ENCODE measurements at regions not wholly inside any gene's neighbourhood (a gene's known extent, or its start where the extent isn't known, plus 50 kb on each side); places are given as distances from the start of the nearest gene placed in this dataset.

GRCh38 chr1:218896202-218896601, 277.5 kb upstream of the LYPLAL1 start:
- no peak overlapping the region for H3K27ac ChIP-seq (ENCODE audit: insufficient read depth, low read length)
- H3K4me2 ChIP-seq (ENCODE audit: extremely low read depth, insufficient read depth, low read length), result no peak overlapping the region
- no peaks in the 10 kb centered on the region for H3K4me1 ChIP-seq (ENCODE audit: control insufficient read depth, extremely low read depth, insufficient read depth, low read length)
- H3K9me3 ChIP-seq (ENCODE audit: control insufficient read depth, insufficient read depth, low read depth, low read length), result no peaks in the 10 kb centered on the region
- H3K27me3 ChIP-seq (ENCODE audit: control insufficient read depth, insufficient read depth, low read length), result no peaks in the 10 kb centered on the region
- H3K36me3 ChIP-seq (ENCODE audit: control insufficient read depth, insufficient read depth, low read length), result no peaks in the 10 kb centered on the region
- DNase-seq (ENCODE audit: low read depth in 2 of 2), result no peak
- H4K20me1 ChIP-seq (ENCODE audit: control insufficient read depth, extremely low read depth, insufficient read depth, low read length), result no peaks in the 10 kb centered on the region
- no peak overlapping the region for H3K9ac ChIP-seq (ENCODE audit: insufficient read depth, low read length)
- H3K79me2 ChIP-seq (ENCODE audit: control insufficient read depth, insufficient read depth, low read length), result no peaks in the 10 kb centered on the region
- no peak for TF ChIP-seq EZH2 (IDR thresholded peaks at IDR 0.05; ENCODE audit: low read length, missing control alignments)
- H3K4me3 ChIP-seq (replicated peaks in 1 of 4; ENCODE audit: control extremely low read depth in 1 of 4, insufficient read depth in 1 of 4, low read depth in 3 of 4, low read length in 4 of 4), result no peak overlapping the region
- no peak overlapping the region for H2AFZ ChIP-seq (ENCODE audit: low read length)

GRCh38 chr1:218898921-218899320, 274.8 kb upstream of the LYPLAL1 start:
- Histone ChIP-seq H3K27me3 (ENCODE audit: control insufficient read depth, insufficient read depth, low read length) (no peaks in the 10 kb centered on the region), H3K4me3 (replicated peaks in 1 of 4; ENCODE audit: control extremely low read depth in 1 of 4, insufficient read depth in 1 of 4, low read depth in 3 of 4, low read length in 4 of 4) (no peak overlapping the region), H3K9me3 (ENCODE audit: control insufficient read depth, insufficient read depth, low read depth, low read length) (no peaks in the 10 kb centered on the region), H3K36me3 (ENCODE audit: control insufficient read depth, insufficient read depth, low read length) (no peaks in the 10 kb centered on the region), H3K79me2 (ENCODE audit: control insufficient read depth, insufficient read depth, low read length) (no peaks in the 10 kb centered on the region), H3K27ac (ENCODE audit: insufficient read depth, low read length) (no peak overlapping the region), H2AFZ (ENCODE audit: low read length) (no peak overlapping the region), H3K4me2 (ENCODE audit: extremely low read depth, insufficient read depth, low read length) (no peak overlapping the region), H3K9ac (ENCODE audit: insufficient read depth, low read length) (no peak overlapping the region), H3K4me1 (ENCODE audit: control insufficient read depth, extremely low read depth, insufficient read depth, low read length) (no peaks in the 10 kb centered on the region), H4K20me1 (ENCODE audit: control insufficient read depth, extremely low read depth, insufficient read depth, low read length) (no peaks in the 10 kb centered on the region)
- DNase-seq (ENCODE audit: low read depth in 2 of 2), result no peak
- no peak for TF ChIP-seq EZH2 (IDR thresholded peaks at IDR 0.05; ENCODE audit: low read length, missing control alignments)
- TF ChIP-seq CTCF (conservative IDR thresholded peaks at IDR 0.05 in 1 of 2, IDR thresholded peaks at IDR 0.05 in 1 of 2; ENCODE audit: low read depth in 1 of 2, low read length in 2 of 2), result no peak

GRCh38 chr1:218900615-218901014, 273.1 kb upstream of the LYPLAL1 start:
- Histone ChIP-seq H2AFZ (ENCODE audit: low read length) (no peak overlapping the region), H3K79me2 (ENCODE audit: control insufficient read depth, insufficient read depth, low read length) (no peaks in the 10 kb centered on the region), H3K9me3 (ENCODE audit: control insufficient read depth, insufficient read depth, low read depth, low read length) (no peaks in the 10 kb centered on the region), H3K27ac (ENCODE audit: insufficient read depth, low read length) (no peak overlapping the region), H3K4me1 (ENCODE audit: control insufficient read depth, extremely low read depth, insufficient read depth, low read length) (no peaks in the 10 kb centered on the region), H4K20me1 (ENCODE audit: control insufficient read depth, extremely low read depth, insufficient read depth, low read length) (no peaks in the 10 kb centered on the region), H3K4me3 (replicated peaks in 1 of 4; ENCODE audit: control extremely low read depth in 1 of 4, insufficient read depth in 1 of 4, low read depth in 3 of 4, low read length in 4 of 4) (no peak overlapping the region), H3K27me3 (ENCODE audit: control insufficient read depth, insufficient read depth, low read length) (no peaks in the 10 kb centered on the region), H3K9ac (ENCODE audit: insufficient read depth, low read length) (no peak overlapping the region), H3K4me2 (ENCODE audit: extremely low read depth, insufficient read depth, low read length) (no peak overlapping the region), H3K36me3 (ENCODE audit: control insufficient read depth, insufficient read depth, low read length) (no peaks in the 10 kb centered on the region)
- TF ChIP-seq EZH2 (IDR thresholded peaks at IDR 0.05; ENCODE audit: low read length, missing control alignments) (no peak), CTCF (conservative IDR thresholded peaks at IDR 0.05 in 1 of 2, IDR thresholded peaks at IDR 0.05 in 1 of 2; ENCODE audit: low read depth in 1 of 2, low read length in 2 of 2) (no peak)
- DNase-seq (ENCODE audit: low read depth in 2 of 2), result no peak
